Mucosa of descending colon (tissue), 3 donors: ENCODE measurements at regions not wholly inside any gene's neighbourhood (a gene's known extent, or its start where the extent isn't known, plus 50 kb on each side); places are given as distances from the start of the nearest gene placed in this dataset.

ENCODE experiments used
- ATAC-seq: fragments of 200-7000 bp; cut with Tn5 transposase; one replicate; pipeline ENCODE4 v1.9.1; 2020; ENCODE audit warnings: mild to moderate bottlenecking, moderate library complexity
- DNase-seq, 3 donors: peaks; one replicate each; pipeline ENCODE4 v3.0.0-alpha.2; 2020
- H3K36me3 ChIP-seq: fragments of 200-600 bp; one replicate; pipeline ENCODE4 v1.8.0; 2021; ENCODE audit warnings: low read depth, mild to moderate bottlenecking
- H3K4me1 ChIP-seq: fragments of 200-600 bp; one replicate; pipeline ENCODE4 v1.8.0; 2021; ENCODE audit warnings: low read depth, mild to moderate bottlenecking
- H3K4me3 ChIP-seq: fragments of 200-600 bp; one replicate; pipeline ENCODE4 v1.8.0; 2021; ENCODE audit warnings: mild to moderate bottlenecking
- H3K9me3 ChIP-seq: fragments of 200-600 bp; one replicate; pipeline ENCODE4 v1.8.0; 2021; ENCODE audit warnings: mild to moderate bottlenecking
- CTCF ChIP-seq: fragments of 200-600 bp; IDR thresholded peaks from one replicate; pipeline ENCODE4 v1.8.0; 2022; ENCODE audit warnings: antibody characterized with exemption, mild to moderate bottlenecking
- intact Hi-C, 2 donors: fragments of 100-400 bp; cut with DNase I in 1 of 2; cut with micrococcal nuclease in 1 of 2; formaldehyde crosslinking; loops; one replicate each; pipeline versions ENCODE4 v1.11.0 to v1.11.1; 2022; cut with DNase I, micrococcal nuclease
- donor health status: DM: no; HTN: no; CAD: no; lungs with moderate emphysema.
- donor health status: DM: no; HTN: no; CAD: no.
- donor health status: DM: no; HTN: yes; CAD: no.

- no peak for ATAC-seq
- no peaks in the 10 kb centered on the region for H3K36me3 ChIP-seq
- no peaks in the 10 kb centered on the region for H3K4me1 ChIP-seq
- no peak overlapping the region for H3K4me3 ChIP-seq
- TF ChIP-seq CTCF, result no peak
- intact Hi-C loops, result no loop called here
- H3K9me3 ChIP-seq, result no peaks in the 10 kb centered on the region
- DNase-seq, result no peak
These were observed 300.7 kb upstream of the CXXC4 start for GRCh38 chr4:104795264-104795939.

GRCh38 chr4:104811727-104812126, 317.0 kb upstream of the CXXC4 start:
- DNase-seq (no peak), ATAC-seq (no peak)
- TF ChIP-seq CTCF, result no peak
- H3K36me3 ChIP-seq, result no peaks in the 10 kb centered on the region
- intact Hi-C loops, result no loop called here
- no peak overlapping the region for H3K4me3 ChIP-seq
- peaks cover 2% of the 10 kb centered on the region for H3K9me3 ChIP-seq
- no peaks in the 10 kb centered on the region for H3K4me1 ChIP-seq

- intact Hi-C loops, result no loop called here
- peaks cover 2% of the 10 kb centered on the region for H3K9me3 ChIP-seq
- no peaks in the 10 kb centered on the region for H3K4me1 ChIP-seq
- TF ChIP-seq CTCF, result no peak
- no peaks in the 10 kb centered on the region for H3K36me3 ChIP-seq
- no peak overlapping the region for H3K4me3 ChIP-seq
- peak; percentile 59 for ATAC-seq
- DNase-seq, result no peak
These were observed 321.0 kb upstream of the CXXC4 start for GRCh38 chr4:104815665-104816064.

GRCh38 chr4:104818579-104818978, 323.9 kb upstream of the CXXC4 start:
- H3K9me3 ChIP-seq, result no peaks in the 10 kb centered on the region
- no peak for TF ChIP-seq CTCF
- intact Hi-C loops, result no loop called here
- no peaks in the 10 kb centered on the region for H3K4me1 ChIP-seq
- no peak for ATAC-seq
- H3K4me3 ChIP-seq, result no peak overlapping the region
- DNase-seq, result no peak
- no peaks in the 10 kb centered on the region for H3K36me3 ChIP-seq

- no peaks in the 10 kb centered on the region for H3K36me3 ChIP-seq
- peak in 1 of 3 donors; percentile 12 for DNase-seq
- H3K9me3 ChIP-seq, result no peaks in the 10 kb centered on the region
- intact Hi-C loops, result no loop called here
- ATAC-seq, result no peak
- no peak for TF ChIP-seq CTCF
- no peak overlapping the region for H3K4me3 ChIP-seq
- H3K4me1 ChIP-seq, result no peaks in the 10 kb centered on the region
These were observed 320.5 kb upstream of the TET2 start for GRCh38 chr4:104826171-104826570.

- no peak for DNase-seq
- no peak for TF ChIP-seq CTCF
- Histone ChIP-seq H3K36me3 (no peaks in the 10 kb centered on the region), H3K4me1 (no peaks in the 10 kb centered on the region), H3K9me3 (no peaks in the 10 kb centered on the region), H3K4me3 (no peak overlapping the region)
- intact Hi-C loops, result no loop called here
- no peak for ATAC-seq
These were observed 316.9 kb upstream of the TET2 start for GRCh38 chr4:104829761-104830160.
